Glutamatergic neuron (in vitro differentiated cells): ENCODE measurements at regions not wholly inside any gene's neighbourhood (a gene's known extent, or its start where the extent isn't known, plus 50 kb on each side); places are given as distances from the start of the nearest gene placed in this dataset.

Source experiments
- DNase-seq: peaks from one replicate; pipeline ENCODE4 v3.0.0; 2022
- H3K27ac Mint-ChIP-seq: one replicate; pipeline ENCODE4 v1.8.0; 2020; ENCODE audit warnings: mild to moderate bottlenecking, mixed read lengths, inconsistent platforms; ENCODE audit not compliant: unreplicated experiment
- H3K27me3 Mint-ChIP-seq: one replicate; pipeline ENCODE4 v1.8.0; 2020; ENCODE audit warnings: mild to moderate bottlenecking, moderate library complexity, mixed read lengths, inconsistent platforms; ENCODE audit not compliant: unreplicated experiment
- H3K36me3 Mint-ChIP-seq: one replicate; pipeline ENCODE4 v1.8.0; 2020; ENCODE audit warnings: mild to moderate bottlenecking, mixed read lengths, inconsistent platforms; ENCODE audit not compliant: unreplicated experiment
- H3K4me1 Mint-ChIP-seq: one replicate; pipeline ENCODE4 v1.8.0; 2020; ENCODE audit warnings: mild to moderate bottlenecking, low read depth, mixed read lengths, inconsistent platforms; ENCODE audit not compliant: unreplicated experiment
- H3K4me3 Mint-ChIP-seq: one replicate; pipeline ENCODE4 v1.8.0; 2020; ENCODE audit warnings: mild to moderate bottlenecking, mixed read lengths, inconsistent platforms; ENCODE audit not compliant: unreplicated experiment
- H3K9me3 Mint-ChIP-seq: one replicate; pipeline ENCODE4 v1.8.0; 2020; ENCODE audit warnings: mild to moderate bottlenecking, moderate library complexity, mixed read lengths, inconsistent platforms; ENCODE audit not compliant: unreplicated experiment
- CTCF ChIP-seq: fragments of 200-600 bp; sonication (generic); IDR thresholded peaks from one replicate; pipeline ENCODE4 v1.5.0; 2021; ENCODE audit not compliant: partially characterized antibody, unreplicated experiment

DNA sequence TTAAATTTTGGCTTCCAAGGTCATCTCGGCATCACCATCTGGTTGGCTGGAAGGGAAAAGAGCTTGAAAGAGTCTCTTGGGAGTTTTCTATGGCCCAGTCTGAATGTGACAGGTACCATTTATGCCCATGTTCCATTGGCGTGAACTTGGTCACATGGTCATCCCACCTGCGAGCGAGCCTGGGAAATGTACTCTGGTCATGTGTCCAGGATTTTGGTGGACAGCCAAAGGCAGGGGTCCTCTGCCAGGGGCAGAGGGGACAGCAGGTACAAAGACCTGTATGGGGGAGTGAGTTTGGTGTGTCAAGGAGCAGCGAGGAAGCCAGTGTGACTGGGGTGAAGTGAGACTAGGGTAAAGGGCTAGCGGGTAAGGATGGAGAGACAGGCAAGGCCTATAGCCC lies 112.6 kb downstream of the CDC5L start:
- Mint-ChIP-seq H3K36me3 (no peaks in the 10 kb centered on the region), H3K27me3 (no peaks in the 10 kb centered on the region), H3K27ac (no peak overlapping the region), H3K4me3 (no peak overlapping the region), H3K9me3 (no peaks in the 10 kb centered on the region), H3K4me1 (no peaks in the 10 kb centered on the region)
- no peak for TF ChIP-seq CTCF
- no peak for DNase-seq

DNA sequence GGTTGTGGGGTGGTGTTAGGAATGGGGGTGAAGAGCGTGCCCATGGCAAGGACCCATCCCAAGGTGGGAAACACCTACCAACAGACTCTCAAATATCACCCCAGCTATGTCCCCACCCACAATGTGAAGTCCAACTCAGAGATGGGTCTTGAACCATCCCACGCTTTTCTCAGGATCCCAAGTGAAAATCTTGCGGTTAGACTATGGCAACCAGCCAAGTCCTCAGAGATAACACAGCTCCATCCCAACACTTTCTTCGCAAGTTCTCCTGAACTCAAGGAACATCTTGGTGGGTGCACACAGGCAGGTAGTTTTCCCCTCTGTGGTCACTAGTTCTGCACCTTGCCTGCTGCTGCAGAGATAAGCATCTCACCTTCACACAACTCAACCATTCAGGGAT lies 116.0 kb downstream of the CDC5L start:
- Mint-ChIP-seq H3K27me3 (peaks cover 2% of the 10 kb centered on the region), H3K4me1 (no peaks in the 10 kb centered on the region), H3K9me3 (peaks cover 1% of the 10 kb centered on the region), H3K4me3 (no peak overlapping the region), H3K36me3 (no peaks in the 10 kb centered on the region), H3K27ac (no peak overlapping the region)
- no peak for DNase-seq
- TF ChIP-seq CTCF = no peak

DNA sequence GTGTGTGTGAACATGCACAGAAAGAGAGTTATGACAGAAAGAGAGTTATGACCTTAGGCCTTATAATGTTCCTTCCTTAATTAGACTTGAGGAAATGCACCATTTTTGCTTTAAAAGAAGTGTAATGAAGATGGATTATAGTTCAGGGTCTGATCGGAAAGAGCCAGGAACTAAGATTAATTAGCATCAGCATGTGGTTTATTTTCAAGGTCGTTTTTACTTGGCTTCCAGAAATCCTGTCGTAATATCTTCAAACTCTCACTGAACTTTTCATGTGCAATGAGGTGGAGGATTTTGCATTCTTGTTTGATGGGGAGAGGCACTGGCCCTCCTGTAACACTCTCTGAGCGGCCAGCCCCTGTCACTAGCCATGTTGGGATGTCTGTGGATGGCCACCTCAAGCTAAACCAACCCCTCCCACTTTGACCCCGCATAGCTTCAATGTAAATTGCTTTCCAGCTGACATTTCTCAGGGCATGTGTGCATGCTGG lies 116.8 kb downstream of the CDC5L start:
- H3K4me3 Mint-ChIP-seq = no peak overlapping the region
- no peaks in the 10 kb centered on the region for H3K36me3 Mint-ChIP-seq
- peaks cover 2% of the 10 kb centered on the region for H3K27me3 Mint-ChIP-seq
- no peak for DNase-seq
- no peaks in the 10 kb centered on the region for H3K4me1 Mint-ChIP-seq
- peaks cover 4% of the 10 kb centered on the region for H3K9me3 Mint-ChIP-seq
- no peak overlapping the region for H3K27ac Mint-ChIP-seq
- no peak for TF ChIP-seq CTCF

- no peak for TF ChIP-seq CTCF
- H3K9me3 Mint-ChIP-seq = peaks cover 4% of the 10 kb centered on the region
- H3K4me3 Mint-ChIP-seq = no peak overlapping the region
- DNase-seq = no peak
- no peak overlapping the region for H3K27ac Mint-ChIP-seq
- H3K4me1 Mint-ChIP-seq = no peaks in the 10 kb centered on the region
- H3K36me3 Mint-ChIP-seq = no peaks in the 10 kb centered on the region
- H3K27me3 Mint-ChIP-seq = peaks cover 3% of the 10 kb centered on the region
Observed at GRCh38 chr6:44505751-44506150, 118.2 kb downstream of the CDC5L start.

- H3K4me3 Mint-ChIP-seq = no peak overlapping the region
- no peaks in the 10 kb centered on the region for H3K4me1 Mint-ChIP-seq
- H3K36me3 Mint-ChIP-seq = no peaks in the 10 kb centered on the region
- H3K9me3 Mint-ChIP-seq = peaks cover 4% of the 10 kb centered on the region
- no peak overlapping the region for H3K27ac Mint-ChIP-seq
- TF ChIP-seq CTCF = no peak
- no peak for DNase-seq
- H3K27me3 Mint-ChIP-seq = peaks cover 3% of the 10 kb centered on the region
Observed at GRCh38 chr6:44507014-44507413, 119.5 kb downstream of the CDC5L start.
